CD8-positive, alpha-beta memory T cell (primary cell): ENCODE measurements at regions not wholly inside any gene's neighbourhood (a gene's known extent, or its start where the extent isn't known, plus 50 kb on each side); places are given as distances from the start of the nearest gene placed in this dataset.
"Not testable (repeated sequence)": the region's sequence is repeated elsewhere in the genome, so short reads cannot be mapped to it uniquely, and the experiment has no call there.

ENCODE experiments used
- CTCF ChIA-PET: fragments of 350-600 bp; sonication (Branson Sonifier 250); formaldehyde crosslinking; loops from one replicate; lab custom pipeline; 2021; ENCODE audit warnings: antibody characterized with exemption; lab: Charles Lee
- POLR2A ChIA-PET: fragments of 350-600 bp; sonication (Branson Sonifier 250); formaldehyde crosslinking; loops from one replicate; lab custom pipeline; 2021; ENCODE audit warnings: antibody characterized with exemption; lab: Charles Lee
- DNase-seq, 5 donors: peaks; one replicate each; pipeline versions ENCODE4 v3.0.0 to v3.0.0-alpha.2; 2020 to 2022; ENCODE audit warnings: mixed read lengths in 1 of 5
- H3K27ac ChIP-seq: one replicate; pipeline ENCODE4 v1.7.0; 2013; ENCODE audit warnings: low read depth, mild to moderate bottlenecking, low read length, moderate library complexity
- H3K27me3 ChIP-seq: 2 replicates; pipeline ENCODE4 v1.7.0; 2013; ENCODE audit warnings: low read length, mild to moderate bottlenecking; ENCODE audit not compliant: insufficient read depth, poor library complexity, severe bottlenecking
- H3K36me3 ChIP-seq: 2 replicates; pipeline ENCODE4 v1.7.0; 2013; ENCODE audit warnings: mild to moderate bottlenecking, low read length, moderate library complexity; ENCODE audit not compliant: insufficient read depth
- H3K4me1 ChIP-seq: 2 replicates; pipeline ENCODE4 v1.7.0; 2013; ENCODE audit warnings: mild to moderate bottlenecking, low read length, moderate library complexity; ENCODE audit not compliant: insufficient read depth
- H3K4me3 ChIP-seq: 2 replicates; pipeline ENCODE4 v1.7.0; 2013; ENCODE audit warnings: mild to moderate bottlenecking, low read length
- H3K9me3 ChIP-seq: 2 replicates; pipeline ENCODE4 v1.7.0; 2013; ENCODE audit warnings: mild to moderate bottlenecking, low read length
- H3K27ac Mint-ChIP-seq, 8 donors: one replicate each; pipeline ENCODE4 v1.8.0; 2020 to 2021; ENCODE audit warnings: mixed read lengths in 8 of 8, mild to moderate bottlenecking in 6 of 8, inconsistent platforms in 3 of 8, moderate library complexity in 3 of 8
- H3K27me3 Mint-ChIP-seq, 2 donors: one replicate each; pipeline ENCODE4 v1.8.0; 2020 to 2021; ENCODE audit warnings: mixed read lengths in 2 of 2, mild to moderate bottlenecking in 1 of 2, moderate library complexity in 1 of 2
- H3K36me3 Mint-ChIP-seq, 3 donors: one replicate each; pipeline ENCODE4 v1.8.0; 2020 to 2021; ENCODE audit warnings: mixed read lengths in 3 of 3, inconsistent platforms in 1 of 3, mild to moderate bottlenecking in 1 of 3
- H3K4me1 Mint-ChIP-seq, 3 donors: one replicate each; pipeline ENCODE4 v1.8.0; 2020 to 2021; ENCODE audit warnings: mixed read lengths in 3 of 3, inconsistent platforms in 1 of 3, mild to moderate bottlenecking in 1 of 3
- H3K4me3 Mint-ChIP-seq, 7 donors: one replicate each; pipeline ENCODE4 v1.8.0; 2020 to 2021; ENCODE audit warnings: mixed read lengths in 7 of 7, mild to moderate bottlenecking in 6 of 7, moderate library complexity in 4 of 7, inconsistent platforms in 2 of 7
- H3K9me3 Mint-ChIP-seq, 5 donors: one replicate each; pipeline ENCODE4 v1.8.0; 2020 to 2022; ENCODE audit warnings: mixed read lengths in 5 of 5, mild to moderate bottlenecking in 3 of 5, moderate library complexity in 2 of 5, inconsistent platforms in 1 of 5

- H3K27ac ChIP-seq, result no peak overlapping the region
- Mint-ChIP-seq H3K36me3 (no peaks in the 10 kb centered on the region), H3K27ac (no peak overlapping the region), H3K27me3 (peaks cover 0 to 2% of the 10 kb centered on the region in 2 donors), H3K4me1 (no peaks in the 10 kb centered on the region), H3K4me3 (no peak overlapping the region), H3K9me3 (peaks cover 0 to 6% (median 3%) of the 10 kb centered on the region in 5 donors)
- H3K4me1 ChIP-seq, result no peaks in the 10 kb centered on the region
- H3K4me3 ChIP-seq, result no peak overlapping the region
- POLR2A ChIA-PET, result no interaction called here
- peaks cover 3% of the 10 kb centered on the region for H3K9me3 ChIP-seq
- CTCF ChIA-PET, result no interaction called here
- no peaks in the 10 kb centered on the region for H3K36me3 ChIP-seq
- no peak for DNase-seq
- H3K27me3 ChIP-seq, result no peaks in the 10 kb centered on the region
These were observed 178.6 kb downstream of the RFPL4B start for GRCh38 chr6:112525749-112526148.

- H3K27ac ChIP-seq, result no peak overlapping the region
- CTCF ChIA-PET, result no interaction called here
- H3K9me3 ChIP-seq, result peaks cover 3% of the 10 kb centered on the region
- H3K27me3 ChIP-seq, result no peaks in the 10 kb centered on the region
- POLR2A ChIA-PET, result no interaction called here
- Mint-ChIP-seq H3K4me1 (no peaks in the 10 kb centered on the region), H3K9me3 (peaks cover 0 to 6% (median 3%) of the 10 kb centered on the region in 5 donors), H3K27me3 (peaks cover 0 to 2% of the 10 kb centered on the region in 2 donors), H3K36me3 (no peaks in the 10 kb centered on the region), H3K4me3 (no peak overlapping the region), H3K27ac (no peak overlapping the region)
- no peak overlapping the region for H3K4me3 ChIP-seq
- H3K36me3 ChIP-seq, result no peaks in the 10 kb centered on the region
- DNase-seq, result no peak
- no peaks in the 10 kb centered on the region for H3K4me1 ChIP-seq
These were observed 179.5 kb downstream of the RFPL4B start for GRCh38 chr6:112526594-112526993.

- H3K27me3 Mint-ChIP-seq, H3K9me3 ChIP-seq, H3K9me3 Mint-ChIP-seq, H3K36me3 ChIP-seq, H3K4me3 Mint-ChIP-seq, H3K27me3 ChIP-seq, H3K36me3 Mint-ChIP-seq, H3K4me1 Mint-ChIP-seq, H3K4me3 ChIP-seq, H3K4me1 ChIP-seq, POLR2A ChIA-PET, H3K27ac Mint-ChIP-seq, H3K27ac ChIP-seq, CTCF ChIA-PET, DNase-seq: not testable (repeated sequence)
These were observed 181.2 kb downstream of the RFPL4B start for GRCh38 chr6:112528306-112528705.

- no peak for DNase-seq
- peaks cover 1 to 13% (median 10%) of the 10 kb centered on the region in 5 donors for H3K9me3 Mint-ChIP-seq
- Histone ChIP-seq H3K27me3 (no peaks in the 10 kb centered on the region), H3K36me3 (no peaks in the 10 kb centered on the region), H3K9me3 (no peaks in the 10 kb centered on the region), H3K27ac (no peak overlapping the region), H3K4me1 (no peaks in the 10 kb centered on the region), H3K4me3 (no peak overlapping the region)
- H3K27ac Mint-ChIP-seq, result no peak overlapping the region
- H3K4me3 Mint-ChIP-seq, result no peak overlapping the region
- H3K4me1 Mint-ChIP-seq, result no peaks in the 10 kb centered on the region
- H3K27me3 Mint-ChIP-seq, result no peaks in the 10 kb centered on the region
- CTCF ChIA-PET, result no interaction called here
- no peaks in the 10 kb centered on the region for H3K36me3 Mint-ChIP-seq
- POLR2A ChIA-PET, result no interaction called here
These were observed 188.7 kb downstream of the RFPL4B start for GRCh38 chr6:112535816-112536215.

- Mint-ChIP-seq H3K4me3 (no peak overlapping the region), H3K27ac (no peak overlapping the region), H3K27me3 (no peaks in the 10 kb centered on the region), H3K4me1 (no peaks in the 10 kb centered on the region), H3K36me3 (no peaks in the 10 kb centered on the region), H3K9me3 (peaks cover 4 to 18% (median 5%) of the 10 kb centered on the region in 5 donors)
- no peak overlapping the region for H3K4me3 ChIP-seq
- H3K27me3 ChIP-seq, result no peaks in the 10 kb centered on the region
- H3K9me3 ChIP-seq, result no peaks in the 10 kb centered on the region
- ChIA-PET CTCF (no interaction called here), POLR2A (no interaction called here)
- no peak overlapping the region for H3K27ac ChIP-seq
- no peaks in the 10 kb centered on the region for H3K36me3 ChIP-seq
- no peaks in the 10 kb centered on the region for H3K4me1 ChIP-seq
- DNase-seq, result no peak
These were observed 192.2 kb downstream of the RFPL4B start for GRCh38 chr6:112539355-112539754.

- H3K9me3 ChIP-seq, H3K4me1 Mint-ChIP-seq, POLR2A ChIA-PET, H3K4me1 ChIP-seq, H3K36me3 Mint-ChIP-seq, H3K27me3 ChIP-seq, H3K36me3 ChIP-seq, CTCF ChIA-PET, H3K27ac Mint-ChIP-seq, H3K4me3 ChIP-seq, H3K27ac ChIP-seq, H3K4me3 Mint-ChIP-seq, H3K27me3 Mint-ChIP-seq, DNase-seq: not testable (repeated sequence)
- H3K9me3 Mint-ChIP-seq, result peaks cover 0 to 16% (median under 1%) of the 10 kb centered on the region in 5 donors
These were observed 194.7 kb downstream of the RFPL4B start for GRCh38 chr6:112541847-112542246.

GRCh38 chr6:112547321-112548085, 200.4 kb downstream of the RFPL4B start:
- H3K4me3 ChIP-seq, H3K9me3 ChIP-seq, POLR2A ChIA-PET, H3K27ac Mint-ChIP-seq, DNase-seq, H3K27ac ChIP-seq, H3K4me3 Mint-ChIP-seq, H3K36me3 Mint-ChIP-seq, H3K36me3 ChIP-seq, H3K27me3 Mint-ChIP-seq, H3K4me1 ChIP-seq, H3K4me1 Mint-ChIP-seq, H3K27me3 ChIP-seq, CTCF ChIA-PET: not testable (repeated sequence)
- peaks cover 2 to 15% (median 10%) of the 10 kb centered on the region in 5 donors for H3K9me3 Mint-ChIP-seq

GRCh38 chr6:112549749-112550148, 202.6 kb downstream of the RFPL4B start:
- Histone ChIP-seq H3K4me1 (no peaks in the 10 kb centered on the region), H3K4me3 (no peak overlapping the region), H3K9me3 (no peaks in the 10 kb centered on the region), H3K27me3 (no peaks in the 10 kb centered on the region), H3K27ac (no peak overlapping the region), H3K36me3 (no peaks in the 10 kb centered on the region)
- H3K4me1 Mint-ChIP-seq, result no peaks in the 10 kb centered on the region
- peaks cover 2 to 20% (median 6%) of the 10 kb centered on the region in 5 donors for H3K9me3 Mint-ChIP-seq
- H3K27ac Mint-ChIP-seq, result no peak overlapping the region
- POLR2A ChIA-PET, result no interaction called here
- H3K4me3 Mint-ChIP-seq, result no peak overlapping the region
- H3K36me3 Mint-ChIP-seq, result no peaks in the 10 kb centered on the region
- DNase-seq, result no peak
- no peaks in the 10 kb centered on the region for H3K27me3 Mint-ChIP-seq
- CTCF ChIA-PET, result no interaction called here
